GM21825 (cell line): ENCODE measurements at regions not wholly inside any gene's neighbourhood (a gene's known extent, or its start where the extent isn't known, plus 50 kb on each side); places are given as distances from the start of the nearest gene placed in this dataset.

Experiments used
- ATAC-seq: cut with Tn5 transposase; IDR thresholded peaks from one replicate; pipeline ENCODE4 v1.9.1; 2021; ENCODE audit warnings: mild to moderate bottlenecking, moderate library complexity; ENCODE audit not compliant: unreplicated experiment

GRCh38 chr12:84689638-84690037 lies 223.0 kb downstream of the SLC6A15 start:
- no peak for ATAC-seq

DNA sequence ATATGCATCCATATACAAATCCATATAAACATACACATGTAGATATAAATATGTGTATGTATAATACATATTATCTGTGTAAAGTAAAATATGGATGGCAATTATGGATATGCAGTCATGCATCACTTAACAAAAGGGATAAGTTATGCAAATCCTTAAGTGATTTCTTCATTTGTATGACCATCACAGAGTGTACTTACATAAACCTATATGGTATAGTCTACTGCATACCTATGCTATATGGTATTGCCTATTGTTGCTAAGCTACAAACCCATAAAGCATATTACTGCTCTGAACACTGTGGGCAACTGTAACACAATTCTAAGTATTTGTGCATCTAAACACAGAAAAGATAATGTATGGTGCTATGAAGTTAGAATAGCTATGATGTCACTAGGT lies 227.2 kb downstream of the SLC6A15 start:
- no peak for ATAC-seq

- ATAC-seq = no peak
Observed at GRCh38 chr12:84676787-84677186, 235.8 kb downstream of the SLC6A15 start.

GRCh38 chr12:84661786-84662185 lies 250.8 kb downstream of the SLC6A15 start:
- no peak for ATAC-seq

GRCh38 chr12:84660139-84660538 lies 252.5 kb downstream of the SLC6A15 start:
- ATAC-seq = no peak

DNA sequence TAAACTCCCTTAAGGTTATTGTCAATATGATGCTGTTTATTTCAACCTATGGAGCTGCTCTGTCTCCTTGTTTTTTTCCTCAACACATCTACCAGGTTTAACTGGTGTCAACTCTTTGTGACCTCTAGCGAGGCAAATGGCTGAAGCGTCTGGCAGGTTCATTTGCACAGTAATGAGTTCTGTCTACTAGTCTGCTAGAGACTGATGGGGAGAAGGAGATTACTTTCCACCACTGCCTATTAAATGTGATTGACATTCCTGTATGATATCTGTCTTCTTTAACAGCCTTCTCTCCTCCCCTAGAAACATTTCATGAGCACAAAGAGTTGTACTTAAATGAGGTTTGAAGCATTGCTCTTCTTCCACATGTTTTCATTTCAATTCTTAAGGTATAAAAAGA lies 253.7 kb downstream of the SLC6A15 start:
- ATAC-seq = no peak

DNA sequence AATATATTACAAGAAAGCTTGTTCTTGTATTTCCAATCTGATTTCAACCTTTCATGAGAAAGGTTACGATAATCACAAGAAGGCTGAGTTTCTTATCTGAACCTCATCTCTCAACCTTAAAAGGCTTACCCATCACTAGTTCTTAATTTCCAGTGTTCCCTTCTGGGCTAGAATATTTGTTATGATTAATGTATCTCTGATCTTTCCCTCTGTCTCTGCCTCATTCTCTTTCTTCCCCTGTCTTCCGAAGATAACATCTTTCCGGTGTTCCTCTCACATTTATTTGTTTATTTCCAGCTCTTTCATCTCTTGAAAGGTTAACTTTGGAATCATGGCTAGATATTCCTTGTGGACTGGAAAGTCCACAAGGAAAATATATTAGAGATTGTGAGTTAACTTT lies 255.9 kb downstream of the SLC6A15 start:
- ATAC-seq = no peak

DNA sequence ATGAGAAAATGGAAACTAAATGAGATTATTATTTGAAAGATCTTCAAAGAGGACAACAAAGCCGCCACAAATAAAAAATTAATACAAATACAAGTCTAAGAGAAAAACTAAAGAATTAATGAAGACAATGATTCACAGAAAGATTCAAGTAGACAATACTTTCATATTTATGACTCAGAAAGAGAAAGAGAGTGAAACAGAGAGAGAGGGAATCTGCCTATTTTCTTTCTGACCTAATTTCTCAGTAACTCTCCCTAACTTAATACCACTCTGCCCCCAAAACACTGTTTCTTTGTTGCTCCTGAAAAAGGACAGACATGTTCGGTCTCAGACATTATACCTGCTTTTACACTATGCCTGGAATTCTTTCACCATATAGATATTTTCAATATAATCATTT lies 259.1 kb downstream of the SLC6A15 start:
- ATAC-seq = no peak

DNA sequence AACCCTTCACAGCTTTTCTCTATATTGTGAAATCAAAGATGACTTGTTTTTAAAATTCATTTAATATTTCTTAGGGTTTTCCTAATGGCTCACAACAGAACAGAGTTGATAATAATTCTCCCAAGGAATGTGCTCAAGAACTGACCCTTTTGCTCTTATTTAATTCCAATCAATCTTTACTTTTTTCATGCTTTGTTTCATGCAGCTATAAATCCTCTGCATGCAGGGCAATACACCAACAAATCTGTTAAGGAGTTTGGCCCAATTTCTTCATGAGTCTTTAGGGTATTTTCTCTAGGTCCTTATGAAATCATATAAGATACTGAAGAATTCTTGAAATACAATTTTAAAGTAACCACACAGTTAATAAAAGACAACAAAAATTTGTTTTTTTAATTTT lies 264.2 kb downstream of the SLC6A15 start:
- ATAC-seq = no peak

- no peak for ATAC-seq
Observed at GRCh38 chr12:84644908-84645307, 267.7 kb downstream of the SLC6A15 start.

DNA sequence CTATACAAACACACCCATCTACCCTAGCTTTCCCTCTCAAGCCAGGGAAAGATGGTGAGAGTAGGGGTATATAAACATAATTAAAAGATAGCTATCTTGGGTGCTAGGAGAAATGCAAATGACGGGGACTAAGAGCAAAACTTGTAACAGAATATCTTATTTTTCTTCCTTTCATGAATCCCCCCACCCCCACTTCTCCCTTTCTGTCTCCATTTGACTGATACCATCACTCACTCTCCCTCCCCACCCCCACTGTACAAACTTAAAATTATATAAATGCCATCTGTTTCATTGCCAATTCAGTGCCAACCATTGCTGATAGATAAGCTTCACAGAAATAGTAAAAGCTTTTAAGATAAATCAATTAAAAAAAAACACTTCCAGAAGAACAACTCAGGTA lies 268.6 kb downstream of the SLC6A15 start:
- no peak for ATAC-seq

DNA sequence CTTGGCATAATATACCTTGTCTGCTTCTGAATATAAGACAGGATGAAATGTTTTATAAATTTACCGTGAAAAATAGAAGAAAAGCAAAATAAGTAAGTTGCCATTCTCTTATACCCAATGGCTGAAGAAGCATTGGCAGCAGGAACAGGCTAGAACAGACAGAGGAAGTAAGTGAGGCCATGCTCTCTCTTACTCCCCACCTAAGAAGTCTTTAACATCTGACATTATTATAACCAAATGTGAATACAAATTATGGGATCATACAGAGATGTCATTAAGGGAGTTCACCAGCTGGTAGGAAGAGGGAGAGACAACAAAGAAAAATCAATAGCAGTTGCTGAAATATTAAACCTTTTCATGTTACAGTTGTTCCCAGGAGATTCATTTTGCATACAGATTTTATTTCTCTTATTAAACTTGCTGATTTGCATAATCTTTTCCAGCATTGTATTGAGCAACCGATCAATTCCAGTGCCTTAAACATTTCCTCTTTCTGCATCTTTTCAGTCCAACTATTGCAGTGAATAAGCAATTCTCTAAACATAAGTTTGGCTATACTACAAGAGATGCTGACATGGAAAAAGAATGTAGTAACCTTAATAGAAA lies 270.6 kb downstream of the SLC6A15 start:
- ATAC-seq = no peak

- no peak for ATAC-seq
Observed at GRCh38 chr12:84638811-84639368, 273.7 kb downstream of the SLC6A15 start.

GRCh38 chr12:84637926-84638325 lies 274.7 kb downstream of the SLC6A15 start:
- ATAC-seq = no peak

- no peak for ATAC-seq
Observed at GRCh38 chr12:84636801-84637290, 275.8 kb downstream of the SLC6A15 start.

- no peak for ATAC-seq
Observed at GRCh38 chr12:84634526-84634925, 278.1 kb downstream of the SLC6A15 start.

DNA sequence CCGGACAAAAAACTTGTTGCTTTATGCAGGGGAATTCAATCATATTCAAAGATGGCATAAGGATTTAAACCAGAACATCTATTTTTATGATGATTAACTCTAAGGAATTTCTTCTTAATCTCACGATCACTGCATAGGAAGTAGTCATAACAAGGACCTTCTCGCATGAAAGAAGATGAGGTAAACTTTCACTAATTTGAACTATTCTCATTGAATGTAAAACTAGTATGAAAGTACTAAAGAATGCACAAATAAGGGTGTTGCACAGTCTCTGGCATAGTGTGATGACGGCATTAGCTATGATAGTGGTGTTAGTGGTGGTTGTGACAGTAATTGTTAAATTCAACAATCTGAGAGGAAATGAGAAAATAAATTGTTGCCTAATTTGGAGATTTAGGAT lies 280.0 kb downstream of the SLC6A15 start:
- ATAC-seq = no peak

GRCh38 chr12:84631020-84631419 lies 281.6 kb downstream of the SLC6A15 start:
- no peak for ATAC-seq

DNA sequence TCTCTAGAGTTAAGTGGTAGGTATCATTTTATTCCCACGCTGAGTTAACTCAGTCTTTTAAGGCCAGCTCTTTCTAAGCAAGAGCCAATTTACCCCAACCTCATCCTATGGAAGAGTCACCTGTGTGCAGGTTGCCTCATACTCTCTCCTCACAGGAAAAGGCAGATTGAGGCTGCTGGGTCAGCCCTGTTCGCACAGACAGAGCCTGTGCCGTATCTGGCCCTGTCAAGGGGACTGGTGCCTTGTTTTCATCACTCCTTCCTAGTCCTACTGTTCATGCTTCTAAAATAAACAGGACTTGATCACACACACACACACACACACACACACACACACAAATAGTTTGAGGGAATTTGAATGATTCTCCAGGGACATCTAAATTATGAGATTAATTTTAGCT lies 285.0 kb downstream of the SLC6A15 start:
- ATAC-seq = no peak

DNA sequence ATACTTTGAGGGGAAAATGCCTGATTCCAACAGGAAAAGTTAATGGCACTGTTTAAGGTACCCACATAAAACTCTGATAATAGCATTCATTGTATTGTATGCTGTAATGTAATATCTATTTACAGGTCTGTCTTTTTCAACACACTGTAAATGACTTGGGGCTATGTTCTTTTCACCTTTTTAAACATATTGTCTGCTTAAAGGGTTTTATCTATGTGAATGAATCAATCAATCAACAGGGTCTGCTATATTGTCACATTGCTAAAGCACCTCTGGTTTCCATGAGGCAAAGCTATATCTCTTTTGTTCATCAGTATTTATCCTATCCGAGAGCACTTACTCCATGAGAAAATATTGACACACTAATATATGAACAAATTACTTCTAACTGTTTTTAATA lies 288.0 kb downstream of the SLC6A15 start:
- ATAC-seq = no peak

- no peak for ATAC-seq
Observed at GRCh38 chr12:84619053-84619571, 293.5 kb downstream of the SLC6A15 start.

GRCh38 chr12:84607170-84607819 lies 305.3 kb downstream of the SLC6A15 start:
- no peak for ATAC-seq
